HL-60 (cell line): ENCODE measurements at regions not wholly inside any gene's neighbourhood (a gene's known extent, or its start where the extent isn't known, plus 50 kb on each side); places are given as distances from the start of the nearest gene placed in this dataset.

Experiments used
- DNase-seq, 2 experiments: peaks; one replicate each; pipeline ENCODE4 v3.0.0-alpha.2; 2010 to 2020; ENCODE audit warnings: low read depth in 1 of 2, low spot score in 1 of 2
- H3K27ac ChIP-seq: fragments of 250-450 bp; sonication (Bioruptor Pico); replicated peaks from 2 replicates; pipeline ENCODE4 v1.5.1; 2020; ENCODE audit warnings: mild to moderate bottlenecking, moderate library complexity
- H3K27me3 ChIP-seq: fragments of 250-450 bp; sonication (Bioruptor Pico); 2 replicates; pipeline ENCODE4 v1.5.1; 2021; ENCODE audit warnings: mild to moderate bottlenecking, moderate library complexity; ENCODE audit not compliant: insufficient read depth, poor library complexity, severe bottlenecking
- H3K4me3 ChIP-seq: replicated peaks from 2 replicates; pipeline ENCODE4 v1.5.1; 2011; ENCODE audit warnings: mild to moderate bottlenecking, control low read depth, low read length; ENCODE audit not compliant: insufficient read depth
- GABPA ChIP-seq: IDR thresholded peaks from 2 replicates; pipeline ENCODE4 v1.6.1; 2012; ENCODE audit warnings: low read depth
- POLR2AphosphoS5 ChIP-seq: IDR thresholded peaks from 2 replicates; pipeline ENCODE4 v1.6.1; 2012; ENCODE audit warnings: low read depth
- SPI1 ChIP-seq: IDR thresholded peaks from 2 replicates; pipeline ENCODE4 v1.6.1; 2012; ENCODE audit warnings: low read depth, mild to moderate bottlenecking, borderline replicate concordance
- TF ChIP-seq, protein P1 (sequence below): IDR thresholded peaks from 2 replicates; pipeline ENCODE4 v1.6.1; 2012; ENCODE audit warnings: low read depth; ENCODE audit not compliant: insufficient replicate concordance
- TF ChIP-seq, protein P2 (sequence below): IDR thresholded peaks from one replicate; pipeline ENCODE4 v1.5.1; 2011; ENCODE audit warnings: low read length, control low read depth, inconsistent platforms; ENCODE audit not compliant: insufficient read depth

DNA sequence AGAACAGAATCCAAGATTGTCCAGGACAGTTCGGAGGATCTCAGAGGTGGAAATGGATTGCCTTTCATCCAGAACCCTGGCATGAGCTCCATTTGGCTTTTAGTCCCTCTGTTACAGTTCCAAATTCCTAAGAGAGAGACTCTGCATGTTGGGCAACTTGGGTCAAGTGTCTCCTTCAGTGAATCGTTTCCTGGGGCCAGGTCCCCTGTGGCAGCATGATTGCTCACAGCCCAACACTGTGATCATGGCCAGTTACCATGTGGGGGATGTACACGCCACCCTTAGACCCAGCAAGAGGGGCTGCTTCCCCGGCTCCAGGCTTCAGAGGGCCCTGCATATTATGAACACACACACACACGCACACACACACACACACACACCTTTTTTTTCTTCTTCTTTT lies 118.6 kb upstream of the GLI2 start:
- no peak for DNase-seq
- H3K27ac ChIP-seq = no peak overlapping the region
- H3K27me3 ChIP-seq = no peaks in the 10 kb centered on the region
- TF ChIP-seq, protein P1, sequence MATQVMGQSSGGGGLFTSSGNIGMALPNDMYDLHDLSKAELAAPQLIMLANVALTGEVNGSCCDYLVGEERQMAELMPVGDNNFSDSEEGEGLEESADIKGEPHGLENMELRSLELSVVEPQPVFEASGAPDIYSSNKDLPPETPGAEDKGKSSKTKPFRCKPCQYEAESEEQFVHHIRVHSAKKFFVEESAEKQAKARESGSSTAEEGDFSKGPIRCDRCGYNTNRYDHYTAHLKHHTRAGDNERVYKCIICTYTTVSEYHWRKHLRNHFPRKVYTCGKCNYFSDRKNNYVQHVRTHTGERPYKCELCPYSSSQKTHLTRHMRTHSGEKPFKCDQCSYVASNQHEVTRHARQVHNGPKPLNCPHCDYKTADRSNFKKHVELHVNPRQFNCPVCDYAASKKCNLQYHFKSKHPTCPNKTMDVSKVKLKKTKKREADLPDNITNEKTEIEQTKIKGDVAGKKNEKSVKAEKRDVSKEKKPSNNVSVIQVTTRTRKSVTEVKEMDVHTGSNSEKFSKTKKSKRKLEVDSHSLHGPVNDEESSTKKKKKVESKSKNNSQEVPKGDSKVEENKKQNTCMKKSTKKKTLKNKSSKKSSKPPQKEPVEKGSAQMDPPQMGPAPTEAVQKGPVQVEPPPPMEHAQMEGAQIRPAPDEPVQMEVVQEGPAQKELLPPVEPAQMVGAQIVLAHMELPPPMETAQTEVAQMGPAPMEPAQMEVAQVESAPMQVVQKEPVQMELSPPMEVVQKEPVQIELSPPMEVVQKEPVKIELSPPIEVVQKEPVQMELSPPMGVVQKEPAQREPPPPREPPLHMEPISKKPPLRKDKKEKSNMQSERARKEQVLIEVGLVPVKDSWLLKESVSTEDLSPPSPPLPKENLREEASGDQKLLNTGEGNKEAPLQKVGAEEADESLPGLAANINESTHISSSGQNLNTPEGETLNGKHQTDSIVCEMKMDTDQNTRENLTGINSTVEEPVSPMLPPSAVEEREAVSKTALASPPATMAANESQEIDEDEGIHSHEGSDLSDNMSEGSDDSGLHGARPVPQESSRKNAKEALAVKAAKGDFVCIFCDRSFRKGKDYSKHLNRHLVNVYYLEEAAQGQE = no peak
- TF ChIP-seq GABPA = no peak
- TF ChIP-seq, protein P2, sequence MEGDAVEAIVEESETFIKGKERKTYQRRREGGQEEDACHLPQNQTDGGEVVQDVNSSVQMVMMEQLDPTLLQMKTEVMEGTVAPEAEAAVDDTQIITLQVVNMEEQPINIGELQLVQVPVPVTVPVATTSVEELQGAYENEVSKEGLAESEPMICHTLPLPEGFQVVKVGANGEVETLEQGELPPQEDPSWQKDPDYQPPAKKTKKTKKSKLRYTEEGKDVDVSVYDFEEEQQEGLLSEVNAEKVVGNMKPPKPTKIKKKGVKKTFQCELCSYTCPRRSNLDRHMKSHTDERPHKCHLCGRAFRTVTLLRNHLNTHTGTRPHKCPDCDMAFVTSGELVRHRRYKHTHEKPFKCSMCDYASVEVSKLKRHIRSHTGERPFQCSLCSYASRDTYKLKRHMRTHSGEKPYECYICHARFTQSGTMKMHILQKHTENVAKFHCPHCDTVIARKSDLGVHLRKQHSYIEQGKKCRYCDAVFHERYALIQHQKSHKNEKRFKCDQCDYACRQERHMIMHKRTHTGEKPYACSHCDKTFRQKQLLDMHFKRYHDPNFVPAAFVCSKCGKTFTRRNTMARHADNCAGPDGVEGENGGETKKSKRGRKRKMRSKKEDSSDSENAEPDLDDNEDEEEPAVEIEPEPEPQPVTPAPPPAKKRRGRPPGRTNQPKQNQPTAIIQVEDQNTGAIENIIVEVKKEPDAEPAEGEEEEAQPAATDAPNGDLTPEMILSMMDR = no peak
- no peak for TF ChIP-seq POLR2AphosphoS5
- TF ChIP-seq SPI1 = no peak
- no peak overlapping the region for H3K4me3 ChIP-seq

DNA sequence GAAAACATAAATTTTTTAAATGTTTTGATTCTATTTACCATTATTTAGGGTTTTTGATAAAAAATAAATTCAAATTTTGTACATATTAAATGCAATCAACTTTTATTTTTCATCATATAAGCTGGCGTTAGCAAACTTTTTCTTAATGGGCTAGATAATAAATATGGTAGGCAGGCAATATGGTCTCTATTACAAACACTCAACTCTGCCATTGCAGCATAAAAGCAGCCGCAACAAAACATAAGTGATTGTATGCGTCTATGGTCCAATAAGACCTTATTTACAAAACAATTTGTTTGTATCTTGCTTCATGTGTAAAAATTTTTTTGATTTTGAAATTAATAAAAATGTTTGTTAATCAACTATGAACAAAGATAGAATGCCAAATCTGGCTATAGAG lies 116.8 kb upstream of the GLI2 start:
- TF ChIP-seq, protein P2 = no peak
- H3K27ac ChIP-seq = no peak overlapping the region
- H3K4me3 ChIP-seq = no peak overlapping the region
- DNase-seq = no peak
- H3K27me3 ChIP-seq = no peaks in the 10 kb centered on the region

DNA sequence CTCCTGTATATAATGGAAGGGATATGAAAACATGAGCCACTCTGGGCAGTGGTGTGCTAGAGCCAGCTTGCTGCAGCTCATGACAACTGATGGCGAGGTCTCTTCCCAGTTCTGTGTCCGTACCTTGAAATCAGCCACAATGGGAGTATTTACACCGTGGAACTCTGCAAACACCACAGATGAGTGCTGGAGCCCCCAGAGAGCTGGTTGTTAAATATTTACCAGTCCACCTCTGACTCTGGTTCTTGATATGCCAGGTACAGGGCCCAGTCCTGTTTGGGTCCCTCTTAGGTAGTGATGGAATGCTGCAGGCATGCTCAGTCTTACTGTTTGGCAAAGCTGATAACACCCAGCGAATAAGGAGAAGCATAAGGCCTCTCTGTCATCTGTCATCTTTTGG lies 116.1 kb upstream of the GLI2 start:
- no peak for DNase-seq
- Histone ChIP-seq H3K27ac (peak overlapping the region; percentile 59), H3K27me3 (no peaks in the 10 kb centered on the region), H3K4me3 (no peak overlapping the region)
- no peak for TF ChIP-seq GABPA
- TF ChIP-seq, protein P1 = no peak
- TF ChIP-seq, protein P2 = no peak
- TF ChIP-seq SPI1 = no peak
- TF ChIP-seq POLR2AphosphoS5 = no peak

- no peak overlapping the region for H3K4me3 ChIP-seq
- DNase-seq = peak; percentile 38 to 66
- no peaks in the 10 kb centered on the region for H3K27me3 ChIP-seq
- TF ChIP-seq POLR2AphosphoS5 = no peak
- TF ChIP-seq GABPA = no peak
- TF ChIP-seq, protein P1 = no peak
- no peak for TF ChIP-seq SPI1
- TF ChIP-seq, protein P2 = no peak
- H3K27ac ChIP-seq = peak overlapping the region; percentile 59
Measured at GRCh38 chr2:120620025-120620793, 115.5 kb upstream of the GLI2 start.
